ENCODE measurements at regions not wholly inside any gene's neighbourhood (a gene's known extent, or its start where the extent isn't known, plus 50 kb on each side); places are given as distances from the start of the nearest gene placed in this dataset.

GRCh38 chr10:105699504-105699903 is 1058.4 kb downstream of the SORCS3 start:
- H3K9me2 ChIP-seq (replicated peaks; ENCODE audit: insufficient read depth, low read length) = no peaks in the 10 kb centered on the region
- no peak for DNase-seq
- no peaks in the 10 kb centered on the region for H3K36me3 ChIP-seq (replicated peaks; ENCODE audit: insufficient read depth, low read length)
- no peaks in the 10 kb centered on the region for H4K20me1 ChIP-seq (ENCODE audit: insufficient read depth, low read length)
- H3F3A ChIP-seq (ENCODE audit: insufficient read depth, low read length) = no peaks in the 10 kb centered on the region
- H2AFZ ChIP-seq (ENCODE audit: low read length) = no peak overlapping the region
- H3K4me2 ChIP-seq (ENCODE audit: low read depth, low read length) = no peak overlapping the region
- H3K27me3 ChIP-seq (replicated peaks; ENCODE audit: insufficient read depth, low read length) = no peaks in the 10 kb centered on the region
- no peak overlapping the region for H3K9ac ChIP-seq (ENCODE audit: low read length)
- no peaks in the 10 kb centered on the region for H3K9me3 ChIP-seq (replicated peaks; ENCODE audit: insufficient read depth, low read length)
- H3K4me1 ChIP-seq (ENCODE audit: low read length) = no peaks in the 10 kb centered on the region
- no peaks in the 10 kb centered on the region for H3K79me2 ChIP-seq (ENCODE audit: low read length)
- no peak overlapping the region for H3K27ac ChIP-seq (ENCODE audit: low read length)
- no peak overlapping the region for H3K4me3 ChIP-seq (ENCODE audit: low read length)
- TF ChIP-seq, protein P1, sequence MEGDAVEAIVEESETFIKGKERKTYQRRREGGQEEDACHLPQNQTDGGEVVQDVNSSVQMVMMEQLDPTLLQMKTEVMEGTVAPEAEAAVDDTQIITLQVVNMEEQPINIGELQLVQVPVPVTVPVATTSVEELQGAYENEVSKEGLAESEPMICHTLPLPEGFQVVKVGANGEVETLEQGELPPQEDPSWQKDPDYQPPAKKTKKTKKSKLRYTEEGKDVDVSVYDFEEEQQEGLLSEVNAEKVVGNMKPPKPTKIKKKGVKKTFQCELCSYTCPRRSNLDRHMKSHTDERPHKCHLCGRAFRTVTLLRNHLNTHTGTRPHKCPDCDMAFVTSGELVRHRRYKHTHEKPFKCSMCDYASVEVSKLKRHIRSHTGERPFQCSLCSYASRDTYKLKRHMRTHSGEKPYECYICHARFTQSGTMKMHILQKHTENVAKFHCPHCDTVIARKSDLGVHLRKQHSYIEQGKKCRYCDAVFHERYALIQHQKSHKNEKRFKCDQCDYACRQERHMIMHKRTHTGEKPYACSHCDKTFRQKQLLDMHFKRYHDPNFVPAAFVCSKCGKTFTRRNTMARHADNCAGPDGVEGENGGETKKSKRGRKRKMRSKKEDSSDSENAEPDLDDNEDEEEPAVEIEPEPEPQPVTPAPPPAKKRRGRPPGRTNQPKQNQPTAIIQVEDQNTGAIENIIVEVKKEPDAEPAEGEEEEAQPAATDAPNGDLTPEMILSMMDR (IDR thresholded peaks at IDR 0.05; ENCODE audit: low read length) = no peak
- TF ChIP-seq EZH2 (optimal IDR thresholded peaks at IDR 0.05; ENCODE audit: low read depth, low read length) (no peak), EZH2phosphoT487 (IDR thresholded peaks at IDR 0.05; ENCODE audit: low read length) (no peak)

GRCh38 chr10:105698592-105698991 is 1057.5 kb downstream of the SORCS3 start:
- Histone ChIP-seq H2AFZ (ENCODE audit: low read length) (no peak overlapping the region), H4K20me1 (ENCODE audit: insufficient read depth, low read length) (no peaks in the 10 kb centered on the region), H3K9ac (ENCODE audit: low read length) (no peak overlapping the region), H3K79me2 (ENCODE audit: low read length) (no peaks in the 10 kb centered on the region), H3K4me2 (ENCODE audit: low read depth, low read length) (no peak overlapping the region), H3K4me1 (ENCODE audit: low read length) (no peaks in the 10 kb centered on the region), H3K36me3 (replicated peaks; ENCODE audit: insufficient read depth, low read length) (no peaks in the 10 kb centered on the region), H3K4me3 (ENCODE audit: low read length) (no peak overlapping the region), H3K9me2 (replicated peaks; ENCODE audit: insufficient read depth, low read length) (no peaks in the 10 kb centered on the region), H3F3A (ENCODE audit: insufficient read depth, low read length) (no peaks in the 10 kb centered on the region), H3K27ac (ENCODE audit: low read length) (no peak overlapping the region), H3K9me3 (replicated peaks; ENCODE audit: insufficient read depth, low read length) (no peaks in the 10 kb centered on the region), H3K27me3 (replicated peaks; ENCODE audit: insufficient read depth, low read length) (no peaks in the 10 kb centered on the region)
- TF ChIP-seq, protein P1 (IDR thresholded peaks at IDR 0.05; ENCODE audit: low read length) = no peak
- TF ChIP-seq EZH2 (optimal IDR thresholded peaks at IDR 0.05; ENCODE audit: low read depth, low read length) = no peak
- no peak for TF ChIP-seq EZH2phosphoT487 (IDR thresholded peaks at IDR 0.05; ENCODE audit: low read length)
- DNase-seq = no peak

- TF ChIP-seq, protein P1 (IDR thresholded peaks at IDR 0.05; ENCODE audit: low read length) = no peak
- TF ChIP-seq EZH2phosphoT487 (IDR thresholded peaks at IDR 0.05; ENCODE audit: low read length) = no peak
- no peak for TF ChIP-seq EZH2 (optimal IDR thresholded peaks at IDR 0.05; ENCODE audit: low read depth, low read length)
- Histone ChIP-seq H3F3A (ENCODE audit: insufficient read depth, low read length) (no peaks in the 10 kb centered on the region), H3K79me2 (ENCODE audit: low read length) (no peaks in the 10 kb centered on the region), H3K9me3 (replicated peaks; ENCODE audit: insufficient read depth, low read length) (no peaks in the 10 kb centered on the region), H2AFZ (ENCODE audit: low read length) (no peak overlapping the region), H3K9ac (ENCODE audit: low read length) (no peak overlapping the region), H4K20me1 (ENCODE audit: insufficient read depth, low read length) (no peaks in the 10 kb centered on the region), H3K4me2 (ENCODE audit: low read depth, low read length) (no peak overlapping the region), H3K36me3 (replicated peaks; ENCODE audit: insufficient read depth, low read length) (no peaks in the 10 kb centered on the region), H3K9me2 (replicated peaks; ENCODE audit: insufficient read depth, low read length) (no peaks in the 10 kb centered on the region), H3K27me3 (replicated peaks; ENCODE audit: insufficient read depth, low read length) (no peaks in the 10 kb centered on the region), H3K27ac (ENCODE audit: low read length) (no peak overlapping the region), H3K4me3 (ENCODE audit: low read length) (no peak overlapping the region), H3K4me1 (ENCODE audit: low read length) (no peaks in the 10 kb centered on the region)
- DNase-seq = no peak
Observed at GRCh38 chr10:105697290-105697780, 1056.2 kb downstream of the SORCS3 start.

Measured in MM.1S (cell line).